ENCODE measurements at regions not wholly inside any gene's neighbourhood (a gene's known extent, or its start where the extent isn't known, plus 50 kb on each side); places are given as distances from the start of the nearest gene placed in this dataset.
"Not testable (repeated sequence)": the region's sequence is repeated elsewhere in the genome, so short reads cannot be mapped to it uniquely, and the experiment has no call there.

DNA sequence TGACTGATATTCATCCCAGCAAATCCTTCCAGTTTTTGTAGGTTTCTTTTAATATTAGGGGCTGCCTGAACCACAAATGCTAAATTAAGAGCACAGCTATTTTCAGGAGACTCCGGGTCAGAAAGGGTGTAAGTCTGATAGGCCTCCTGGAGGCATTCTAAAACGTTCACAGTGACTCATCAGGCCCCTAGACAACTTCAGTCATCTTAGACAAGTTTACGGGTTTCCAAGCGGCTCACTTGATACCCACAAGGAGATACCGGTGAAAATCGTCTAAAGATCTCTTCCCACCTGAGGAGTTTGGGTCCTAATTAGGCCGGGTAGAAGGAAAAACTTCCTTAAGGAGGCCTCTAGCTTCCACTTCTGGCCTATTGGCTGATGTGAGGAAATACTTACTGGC is 342.7 kb upstream of the USP9Y start:
- no peak for DNase-seq (ENCODE audit: low read depth in 2 of 3, low spot score in 1 of 3)

DNA sequence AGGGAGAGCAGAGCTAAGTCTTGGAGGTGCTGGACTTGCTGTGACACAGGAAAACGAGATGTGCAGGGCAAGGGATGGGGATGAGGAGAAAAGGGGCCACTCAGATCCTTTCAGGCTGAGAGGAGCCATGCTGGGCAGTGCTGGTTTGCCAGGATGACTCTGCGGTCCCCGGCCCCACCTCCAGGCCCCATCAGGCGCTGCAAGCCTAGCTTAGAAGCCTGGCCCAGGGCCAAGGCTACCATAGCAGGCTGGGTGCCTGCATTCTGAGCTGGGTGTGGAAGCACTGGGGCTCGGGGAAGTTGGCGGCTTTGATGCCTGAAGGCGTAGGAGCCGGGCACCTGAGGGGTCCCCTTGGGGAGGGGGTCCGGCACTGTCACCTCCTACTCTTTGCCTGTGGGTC is 341.2 kb upstream of the USP9Y start:
- no peak for DNase-seq (ENCODE audit: low read depth in 2 of 3, low spot score in 1 of 3)

DNA sequence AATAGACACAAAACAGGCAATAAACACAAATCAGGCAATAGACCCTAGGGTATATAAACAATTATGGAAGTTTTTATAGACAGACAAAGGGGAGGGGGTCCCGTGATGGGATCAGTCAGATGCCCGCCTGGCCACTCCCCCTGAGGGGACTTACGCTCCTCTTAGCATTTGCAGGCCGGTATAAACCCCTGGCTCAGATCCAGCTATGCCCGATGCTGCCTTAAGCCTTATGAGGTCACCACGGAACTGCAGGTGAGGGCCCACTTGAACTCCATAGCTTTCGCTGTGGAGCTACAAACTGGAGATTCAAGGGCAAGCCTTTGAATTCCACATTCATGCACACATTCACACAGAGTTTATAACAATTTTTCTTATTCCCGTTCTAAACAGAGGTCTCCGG is 340.5 kb upstream of the USP9Y start:
- no peak for DNase-seq (ENCODE audit: low read depth in 2 of 3, low spot score in 1 of 3)

- DNase-seq (ENCODE audit: low read depth in 2 of 3, low spot score in 1 of 3) = no peak
Observed at GRCh38 chrY:12365311-12365910, 335.6 kb upstream of the USP9Y start.

DNA sequence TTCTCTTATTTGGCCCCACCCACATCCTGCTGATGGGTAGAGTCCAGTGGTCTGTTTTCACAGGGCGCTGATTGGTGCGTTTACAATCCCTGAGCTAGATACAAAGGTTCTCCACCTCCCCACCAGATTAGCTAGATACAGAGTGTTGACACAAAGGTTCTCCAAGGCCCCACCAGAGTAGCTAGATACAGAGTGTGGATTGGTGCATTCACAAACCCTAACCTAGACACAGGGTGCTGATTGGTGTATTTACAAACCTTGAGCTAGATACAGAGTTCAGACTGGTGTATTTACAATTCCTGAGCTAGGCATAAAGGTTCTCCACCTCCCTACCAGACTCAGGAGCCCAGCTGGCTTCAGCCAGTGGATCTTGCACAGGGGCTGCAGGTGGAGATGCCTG is 326.4 kb upstream of the USP9Y start:
- not testable (repeated sequence) for DNase-seq (ENCODE audit: low read depth in 2 of 3, low spot score in 1 of 3)

DNA sequence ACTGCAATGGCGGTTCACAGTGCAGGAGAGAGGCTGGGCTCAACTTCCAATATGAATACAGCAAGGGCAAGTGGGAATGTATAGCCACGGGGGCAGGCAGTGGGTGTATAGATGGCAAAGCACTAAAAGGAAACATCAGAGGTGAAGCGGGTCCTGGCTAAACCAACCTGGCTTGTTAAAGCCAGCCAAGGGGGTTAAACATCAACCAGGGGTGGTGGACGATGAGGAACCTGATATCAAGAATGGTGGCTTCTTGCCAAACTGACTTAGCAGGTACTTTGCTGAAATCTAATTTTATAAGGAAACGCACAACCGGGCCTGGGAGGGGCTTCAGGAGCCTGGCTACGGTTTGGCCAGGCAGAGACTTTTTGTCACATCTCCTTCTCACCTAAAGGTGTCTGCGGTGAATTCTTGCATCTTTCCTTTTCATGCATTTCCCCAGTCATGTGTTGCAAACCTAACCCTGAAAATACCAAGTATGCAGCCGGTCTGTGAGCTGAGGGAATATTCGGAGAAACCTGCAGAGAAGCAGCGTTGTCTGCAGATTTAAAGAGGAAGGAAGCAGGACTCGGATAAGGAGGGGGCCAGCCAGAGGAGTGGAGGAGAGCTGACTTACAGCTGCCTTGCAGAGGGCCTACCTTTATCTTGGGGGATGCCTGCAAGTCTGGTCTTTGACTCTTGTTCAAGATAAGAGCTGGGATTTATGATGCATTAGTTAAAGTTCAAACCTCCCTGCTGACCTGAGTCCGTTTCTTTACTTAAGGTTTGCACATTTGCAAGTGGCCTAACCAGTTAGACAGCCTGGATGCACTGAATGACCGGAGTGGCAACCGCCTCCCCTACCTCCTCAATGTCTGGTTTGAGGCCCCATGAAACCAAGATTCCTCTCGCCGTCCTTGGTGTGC is 309.1 kb upstream of the USP9Y start:
- not testable (repeated sequence) for DNase-seq (ENCODE audit: low read depth in 2 of 3, low spot score in 1 of 3)

DNA sequence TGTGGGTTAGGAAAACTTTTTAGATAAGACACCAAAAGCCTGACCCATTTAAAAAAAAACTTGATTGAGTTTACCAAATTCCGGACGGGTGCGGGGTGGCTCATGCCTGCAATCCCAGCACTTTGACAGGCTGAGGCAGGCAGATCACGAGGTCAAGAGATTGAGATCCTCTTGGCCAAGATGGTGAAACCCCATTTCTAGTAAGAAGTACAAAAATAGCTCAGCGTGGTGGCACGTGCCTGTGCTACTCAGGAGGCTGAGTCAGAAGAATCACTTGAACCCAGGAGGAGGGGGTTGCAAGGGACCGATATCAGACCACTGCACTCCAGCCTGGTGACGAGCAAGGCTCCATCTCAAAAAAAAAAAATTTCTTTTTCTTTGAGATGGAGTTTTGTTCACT is 307.8 kb upstream of the USP9Y start:
- DNase-seq (ENCODE audit: low read depth in 2 of 3, low spot score in 1 of 3) = no peak

DNA sequence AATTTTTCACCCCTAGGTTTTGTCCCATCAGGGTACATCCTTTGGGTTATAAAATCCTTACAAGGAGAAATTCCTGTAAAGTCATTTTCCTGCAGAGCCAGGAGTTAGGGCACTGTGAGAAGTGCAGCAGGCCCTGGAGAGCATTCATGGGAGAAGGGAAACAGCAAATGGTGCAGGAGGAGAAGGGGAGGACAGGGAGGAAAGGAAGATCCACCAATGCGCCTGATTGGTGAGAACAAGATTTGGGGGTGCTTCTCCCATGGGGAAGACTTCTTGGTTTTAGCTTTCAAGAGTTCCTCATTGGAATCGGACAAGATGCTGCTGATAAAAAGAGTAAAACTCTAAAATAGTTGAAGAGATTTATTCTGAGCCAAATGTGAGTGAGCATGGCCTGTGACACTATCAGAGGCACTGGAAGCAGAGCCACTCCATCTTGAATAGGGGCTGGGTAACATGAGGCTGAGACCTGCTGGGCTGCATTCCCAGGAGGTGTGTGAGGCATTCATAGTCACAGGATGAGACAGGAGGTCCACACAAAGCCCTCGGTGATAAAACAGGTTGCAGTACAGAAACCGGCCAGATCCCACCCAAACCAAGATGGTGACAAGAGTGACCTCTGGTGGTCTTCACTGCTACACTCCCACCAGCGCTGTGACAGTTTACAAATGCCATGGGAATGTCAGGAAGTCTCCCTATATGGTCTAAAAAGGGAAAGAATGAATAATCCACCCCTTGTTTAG is 305.5 kb upstream of the USP9Y start:
- DNase-seq (ENCODE audit: low read depth in 2 of 3, low spot score in 1 of 3) = not testable (repeated sequence)

DNA sequence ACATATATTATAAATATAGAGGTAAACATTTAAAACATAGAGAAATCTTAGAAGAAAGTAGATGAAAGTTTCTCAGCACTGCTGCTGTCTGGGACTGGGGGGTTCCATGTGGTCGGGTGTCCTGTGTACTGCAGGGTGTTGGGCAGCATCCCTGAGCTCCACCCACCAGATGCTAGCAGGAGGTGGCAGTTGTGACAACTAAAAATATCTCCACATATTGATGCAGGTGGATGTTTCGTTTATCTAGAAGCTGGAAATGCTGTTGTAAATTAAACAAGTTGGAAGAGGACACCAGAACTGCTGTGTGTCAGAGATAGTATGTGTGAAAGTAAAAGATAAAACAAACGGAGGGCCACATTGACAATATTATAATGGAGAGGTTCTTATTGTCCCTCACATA is 297.1 kb upstream of the USP9Y start:
- DNase-seq (ENCODE audit: low read depth in 2 of 3, low spot score in 1 of 3) = no peak

GRCh38 chrY:12408236-12408635 is 292.8 kb upstream of the USP9Y start:
- no peak for DNase-seq (ENCODE audit: low read depth in 2 of 3, low spot score in 1 of 3)

GRCh38 chrY:12410696-12411095 is 290.3 kb upstream of the USP9Y start:
- no peak for DNase-seq (ENCODE audit: low read depth in 2 of 3, low spot score in 1 of 3)

- no peak for DNase-seq (ENCODE audit: low read depth in 2 of 3, low spot score in 1 of 3)
Observed at GRCh38 chrY:12421072-12421787, 279.8 kb upstream of the USP9Y start.

DNA sequence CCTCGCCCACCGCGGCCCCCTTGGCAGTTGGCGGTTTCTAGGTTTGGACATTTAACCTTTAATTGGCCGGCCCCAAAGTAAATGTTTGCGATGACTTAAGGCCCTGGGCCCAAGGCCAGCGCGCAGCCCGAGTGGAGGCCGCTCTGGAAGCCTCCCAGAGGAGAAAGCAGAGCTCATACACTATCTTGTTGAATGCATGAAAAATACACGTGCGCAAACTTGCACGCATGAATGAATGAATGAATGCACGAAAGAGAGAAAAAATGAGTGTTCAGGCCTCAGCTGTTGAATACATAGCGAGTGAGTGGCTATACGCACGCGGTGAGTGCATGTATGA is 279.3 kb upstream of the USP9Y start:
- DNase-seq (ENCODE audit: low read depth in 2 of 3, low spot score in 1 of 3) = no peak

DNA sequence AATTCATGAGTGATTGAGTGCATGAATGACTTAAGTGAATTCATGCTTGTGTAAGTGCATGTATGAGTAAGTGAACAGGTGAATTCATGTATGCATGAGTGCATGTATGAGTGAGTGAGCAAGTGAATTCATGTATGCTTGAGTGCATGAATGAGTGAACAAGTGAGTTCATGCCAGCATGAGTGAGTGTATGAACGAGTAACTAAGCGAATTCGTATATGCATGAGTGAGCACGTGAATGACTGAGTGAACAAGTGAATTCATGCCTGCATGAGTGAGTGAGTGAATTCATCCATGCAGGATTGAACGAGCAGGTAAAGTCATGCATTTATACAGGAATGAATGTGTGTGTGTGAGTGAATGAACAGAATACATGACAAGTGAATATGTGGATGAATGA is 278.5 kb upstream of the USP9Y start:
- DNase-seq (ENCODE audit: low read depth in 2 of 3, low spot score in 1 of 3) = no peak

GRCh38 chrY:12423416-12424252 is 277.4 kb upstream of the USP9Y start:
- DNase-seq (ENCODE audit: low read depth in 2 of 3, low spot score in 1 of 3) = no peak

GRCh38 chrY:12425506-12425905 is 275.5 kb upstream of the USP9Y start:
- DNase-seq (ENCODE audit: low read depth in 2 of 3, low spot score in 1 of 3) = no peak

DNA sequence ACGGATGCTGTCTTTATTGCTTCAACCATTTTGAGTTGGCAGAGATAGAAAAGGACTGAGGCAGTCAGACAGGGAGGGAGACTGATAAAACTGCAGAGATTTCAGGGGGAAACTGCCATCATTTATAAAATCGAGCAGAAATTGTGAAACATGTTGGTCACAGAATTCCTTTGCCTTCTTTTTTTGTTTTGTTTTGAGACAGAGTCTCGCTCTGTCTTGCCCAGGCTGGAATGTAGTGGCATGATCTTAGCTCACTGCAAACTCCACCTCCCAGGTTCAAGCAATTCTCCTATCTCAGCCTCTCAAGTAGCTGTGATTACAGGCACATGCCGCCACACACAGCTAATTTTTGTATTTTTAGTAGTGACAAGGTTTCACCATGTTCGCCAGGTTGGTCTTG is 273.7 kb upstream of the USP9Y start:
- no peak for DNase-seq (ENCODE audit: low read depth in 2 of 3, low spot score in 1 of 3)

DNA sequence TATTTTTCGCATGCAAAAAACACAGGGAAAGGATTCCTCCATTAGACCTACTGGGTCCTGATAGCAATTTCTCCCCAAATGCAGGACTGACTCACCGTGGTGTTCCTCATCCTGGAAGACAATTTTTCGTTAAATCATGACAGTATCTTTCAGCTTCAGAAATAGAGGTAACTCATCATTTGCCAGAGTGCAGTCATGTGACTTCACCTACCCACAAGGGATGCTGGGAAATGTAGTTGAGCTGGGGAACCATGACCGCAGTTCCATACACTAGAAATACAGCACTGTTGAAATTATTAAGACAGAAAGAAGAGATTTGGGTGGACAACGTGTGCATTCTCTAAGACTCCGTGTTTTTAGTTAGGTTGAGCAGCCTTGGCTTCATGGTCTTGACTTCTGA is 269.5 kb upstream of the USP9Y start:
- DNase-seq (ENCODE audit: low read depth in 2 of 3, low spot score in 1 of 3) = no peak

- not testable (repeated sequence) for DNase-seq (ENCODE audit: low read depth in 2 of 3, low spot score in 1 of 3)
Observed at GRCh38 chrY:12438823-12439222, 262.2 kb upstream of the USP9Y start.

DNA sequence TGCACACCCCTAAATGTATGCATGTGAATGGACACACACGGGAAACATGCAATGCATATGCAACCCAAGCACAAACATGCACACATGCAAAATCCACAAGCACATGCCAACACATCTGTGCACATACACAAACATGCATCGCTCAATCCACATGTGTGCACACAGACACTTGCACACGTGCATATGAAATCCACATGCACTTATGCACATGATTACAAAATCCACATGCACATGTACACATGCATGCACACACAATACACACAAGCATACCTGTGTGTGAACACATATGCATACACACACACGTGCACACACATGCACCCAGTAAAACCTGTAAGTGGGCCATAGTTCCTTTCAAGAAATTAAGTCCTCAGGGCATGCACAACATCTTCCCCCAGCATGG is 256.8 kb upstream of the USP9Y start:
- DNase-seq (ENCODE audit: low read depth in 2 of 3, low spot score in 1 of 3) = no peak

Data from stimulated activated CD4-positive, alpha-beta T cell treated with anti-CD3 and anti-CD28 coated beads, Interleukin-12 subunit alpha, Interleukin-12 subunit beta, amount 100 ng/mL, for 48 hours (primary cell).